HepG2 (cell line): ENCODE measurements at regions not wholly inside any gene's neighbourhood (a gene's known extent, or its start where the extent isn't known, plus 50 kb on each side); places are given as distances from the start of the nearest gene placed in this dataset.

Experiments used
- ATAC-seq: fragments of 200-7000 bp; cut with Tn5 transposase; 3 replicates; pipeline ENCODE4 v1.9.1; 2020; ENCODE audit warnings: mild to moderate bottlenecking, moderate library complexity
- BruUV-seq: library from RNA; stranded (reverse); fragments of 400-500 nt; replicated peaks from 2 replicates; lab custom pipeline; 2021; lab: Mats Ljungman, UMichigan
- CTCF ChIA-PET: fragments of 300-600 bp; formaldehyde crosslinking; extraction: SDS; loops from one replicate; lab custom pipeline; 2021; ENCODE audit warnings: low total read pairs, inconsistent platforms, low intra/inter-chr PET ratio; lab: Yijun Ruan, JAX
- POLR2A ChIA-PET: fragments of 350-600 bp; sonication (Branson Sonifier 250); formaldehyde crosslinking; loops from one replicate; lab custom pipeline; 2020; ENCODE audit warnings: antibody characterized with exemption, inconsistent platforms; lab: Yijun Ruan, JAX
- DNase-seq: peaks from one replicate; pipeline ENCODE4 v3.0.0-alpha.2; 2015; ENCODE audit warnings: low spot score
- FAIRE-seq: peaks from 3 replicates; lab custom pipeline; 2011; peaks lifted over from hg19 to GRCh38; lab: Jason Lieb, UNC
- H2AFZ ChIP-seq: one replicate; pipeline ENCODE4 v1.6.1; 2011; ENCODE audit warnings: low read length, inconsistent platforms
- H3K27ac ChIP-seq: fragments of 300-600 bp; 3 replicates; pipeline ENCODE4 v1.8.0; 2011; ENCODE audit warnings: mixed run types, mild to moderate bottlenecking, mixed read lengths, low read length, inconsistent platforms; ENCODE audit not compliant: insufficient read depth; ENCODE audit errors: extremely low read length
- H3K27me3 ChIP-seq, 2 experiments: fragments of 200-600 bp in 1 of 2; 2 replicates in 1 of 2; 3 replicates in 1 of 2; pipeline versions ENCODE4 v1.6.0 to v1.8.0; 2011; ENCODE audit warnings: low read length in 2 of 2, mild to moderate bottlenecking in 2 of 2, moderate library complexity in 2 of 2, inconsistent platforms in 1 of 2; ENCODE audit not compliant: insufficient read depth in 2 of 2, control insufficient read depth in 1 of 2
- H3K36me3 ChIP-seq, 2 experiments: fragments of 200-600 bp in 1 of 2; replicated peaks in 1 of 2; 2 replicates in 1 of 2; 3 replicates in 1 of 2; pipeline versions ENCODE4 v1.5.1 to v1.8.0; 2011; ENCODE audit warnings: low read length in 2 of 2, inconsistent platforms in 1 of 2; ENCODE audit not compliant: insufficient read depth in 2 of 2, control insufficient read depth in 1 of 2
- H3K4me1 ChIP-seq: 2 replicates; pipeline ENCODE4 v1.5.1; 2012; ENCODE audit warnings: low read length, inconsistent platforms; ENCODE audit not compliant: insufficient read depth
- H3K4me2 ChIP-seq: 2 replicates; pipeline ENCODE4 v1.6.0; 2011; ENCODE audit warnings: low read depth, low read length, inconsistent platforms
- H3K4me3 ChIP-seq, 3 experiments: fragments of 200-600 bp in 1 of 3; sonication (generic), shearing (Covaris generic) in 1 of 3; replicated peaks in 1 of 3; 2 replicates each; pipeline ENCODE4 v1.5.1; 2011 to 2016; ENCODE audit warnings: low read length in 3 of 3, inconsistent platforms in 2 of 3, low read depth in 2 of 3, mild to moderate bottlenecking in 2 of 3, control low read depth in 1 of 3, mixed read lengths in 1 of 3; ENCODE audit not compliant: insufficient read depth in 1 of 3
- H3K79me2 ChIP-seq: one replicate; pipeline ENCODE4 v1.6.1; 2011; ENCODE audit warnings: low read length, inconsistent platforms; ENCODE audit not compliant: insufficient read depth
- H3K9ac ChIP-seq: 2 replicates; pipeline ENCODE4 v1.6.0; 2011; ENCODE audit warnings: mild to moderate bottlenecking, low read depth, low read length, inconsistent platforms; ENCODE audit not compliant: insufficient read depth
- H3K9me3 ChIP-seq: 2 replicates; pipeline ENCODE4 v1.5.1; 2012; ENCODE audit warnings: mild to moderate bottlenecking, low read length
- H4K20me1 ChIP-seq: 2 replicates; pipeline ENCODE4 v1.6.0; 2011; ENCODE audit warnings: inconsistent platforms, mild to moderate bottlenecking, low read length, moderate library complexity; ENCODE audit not compliant: insufficient read depth
- ELF4 ChIP-seq: sonication (generic); formaldehyde crosslinking; IDR thresholded peaks from 2 replicates; pipeline ENCODE4 v1.5.0; 2020; ENCODE audit warnings: missing genetic modification reagents, mild to moderate bottlenecking, moderate library complexity, borderline replicate concordance
- FOXK1 ChIP-seq: sonication (generic); formaldehyde crosslinking; IDR thresholded peaks from 2 replicates; pipeline ENCODE4 v1.4.0; 2020; ENCODE audit warnings: low read depth, missing genetic modification reagents, borderline replicate concordance
- HNRNPH1 ChIP-seq: fragments of 200-400 bp; formaldehyde crosslinking; optimal IDR thresholded peaks from 2 replicates; pipeline ENCODE3; 2017; ENCODE audit warnings: mild to moderate bottlenecking, low read depth, low read length
- SNAI1 ChIP-seq: sonication (generic); formaldehyde crosslinking; IDR thresholded peaks from 2 replicates; pipeline ENCODE4 v1.5.0; 2020; ENCODE audit warnings: mild to moderate bottlenecking, missing genetic modification reagents, borderline replicate concordance
- SNAPC4 ChIP-seq: sonication (generic); formaldehyde crosslinking; IDR thresholded peaks from 2 replicates; pipeline ENCODE4 v1.4.0; 2020; ENCODE audit warnings: mild to moderate bottlenecking, missing genetic modification reagents
- TCF12 ChIP-seq, 2 experiments: fragments of 450-650 bp in 1 of 2; sonication (generic) in 1 of 2; formaldehyde crosslinking in 1 of 2; IDR thresholded peaks; 2 replicates each; pipeline versions ENCODE4 v1.6.1 to v1.8.0; 2017 to 2022; ENCODE audit warnings: antibody characterized with exemption in 1 of 2, mild to moderate bottlenecking in 1 of 2, missing genetic modification reagents in 1 of 2, moderate library complexity in 1 of 2
- TFE3 ChIP-seq: IDR thresholded peaks from 2 replicates; pipeline ENCODE4 v1.6.1; 2016
- ZNF235 ChIP-seq: sonication (generic); formaldehyde crosslinking; IDR thresholded peaks from 2 replicates; pipeline ENCODE4 v1.8.1; 2023; ENCODE audit warnings: mild to moderate bottlenecking, missing genetic modification reagents, borderline replicate concordance
- ZNF337 ChIP-seq: sonication (generic); formaldehyde crosslinking; IDR thresholded peaks from 2 replicates; pipeline ENCODE4 v1.5.1; 2020; ENCODE audit warnings: missing genetic modification reagents, low read depth, mild to moderate bottlenecking, borderline replicate concordance
- ZSCAN30 ChIP-seq: sonication (generic); formaldehyde crosslinking; IDR thresholded peaks from 2 replicates; pipeline ENCODE4 v1.5.0; 2020; ENCODE audit warnings: mild to moderate bottlenecking, missing genetic modification reagents
- WGBS: methylation state at CpG from one replicate; pipeline ENCODE4 v1.1.6; 2017; ENCODE audit warnings: low lambda C conversion rate; 5-methylcytosine and 5-hydroxymethylcytosine counted together
- in situ Hi-C: cut with HindIII; loops from 2 replicates; pipeline ENCODE4 v1.10.0; 2017; ENCODE audit warnings: low pct_unique_long_range_greater_than_20kb; ENCODE audit not compliant: extremely low pct_ligation_motif_present
- intact Hi-C: fragments of 100-400 bp; cut with micrococcal nuclease; formaldehyde crosslinking; loops from one replicate; pipeline ENCODE4 v1.10.0; 2022; ENCODE audit not compliant: unreplicated experiment
- TF ChIP-seq, protein P1 (sequence below): IDR thresholded peaks from 2 replicates; pipeline ENCODE4 v1.6.1; 2016; ENCODE audit warnings: low read depth, control low read depth

GRCh38 chr6:157763129-157763903 lies 59.7 kb upstream of the SNX9 start (continued):
- peak; percentile 73 for TF ChIP-seq TFE3 (CRISPR knock-in tag)
- peak; percentile 46; the same call in 1 of the 2 replicates for TF ChIP-seq FOXK1 (CRISPR knock-in tag)
- TF ChIP-seq, all 625 proteins: peak for 170

GRCh38 chr6:157763904-157764177 lies 59.2 kb upstream of the SNX9 start:
- in situ Hi-C loops = no loop called here
- no TSS peak for BruUV-seq
- POLR2A ChIA-PET = interaction anchor here (1.1 to 1.7 kb wide), 4 partner anchors 31 to 441 kb away, joined by 4 to 12 read pairs (median 6); partner anchors contain the start of gene TMEM242
- peaks cover 0 to 11% of the 10 kb centered on the region in 2 experiments; a peak in 3 of 5 replicates for H3K27me3 ChIP-seq
- H3K4me2 ChIP-seq = peak overlapping the region; percentile 95
- H3K4me3 ChIP-seq = peak overlapping the region in 1 of 3 experiments; percentile 66; a peak in 1 of 6 replicates
- no peaks in the 10 kb centered on the region for H3K36me3 ChIP-seq
- ATAC-seq = no peak; the same call in 2 of the 3 replicates
- whole genome bisulfite sequencing = 28% methylated on average over 3 of the region's 3 CpGs
- no peak for DNase-seq
- TF ChIP-seq ZNF235 (CRISPR knock-in tag) = 0 out of 2 replicates have a peak, but pooled peaks have one; percentile 32
- TF ChIP-seq SNAI1 = 0 out of 2 replicates have a peak, but pooled peaks have one; percentile 72
- TF ChIP-seq SNAPC4 (CRISPR knock-in tag) = peak; percentile 21; the same call in 1 of the 2 replicates
- TF ChIP-seq TCF12 (IDR thresholded peaks at IDR 0.05) = no peak
- 0 out of 2 replicates have a peak, but pooled peaks have one; percentile 21 for TF ChIP-seq TCF12 (CRISPR knock-in tag; IDR thresholded peaks at IDR 0.05)
- 0 out of 2 replicates have a peak, but pooled peaks have one; percentile 34 for TF ChIP-seq ZNF337 (CRISPR knock-in tag)
- peak; percentile 78; the same call in 1 of the 2 replicates for TF ChIP-seq ELF4 (CRISPR knock-in tag)
- TF ChIP-seq, protein P1, sequence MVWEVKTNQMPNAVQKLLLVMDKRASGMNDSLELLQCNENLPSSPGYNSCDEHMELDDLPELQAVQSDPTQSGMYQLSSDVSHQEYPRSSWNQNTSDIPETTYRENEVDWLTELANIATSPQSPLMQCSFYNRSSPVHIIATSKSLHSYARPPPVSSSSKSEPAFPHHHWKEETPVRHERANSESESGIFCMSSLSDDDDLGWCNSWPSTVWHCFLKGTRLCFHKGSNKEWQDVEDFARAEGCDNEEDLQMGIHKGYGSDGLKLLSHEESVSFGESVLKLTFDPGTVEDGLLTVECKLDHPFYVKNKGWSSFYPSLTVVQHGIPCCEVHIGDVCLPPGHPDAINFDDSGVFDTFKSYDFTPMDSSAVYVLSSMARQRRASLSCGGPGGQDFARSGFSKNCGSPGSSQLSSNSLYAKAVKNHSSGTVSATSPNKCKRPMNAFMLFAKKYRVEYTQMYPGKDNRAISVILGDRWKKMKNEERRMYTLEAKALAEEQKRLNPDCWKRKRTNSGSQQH (CRISPR knock-in tag) = 0 out of 2 replicates have a peak, but pooled peaks have one; percentile 32
- TF ChIP-seq ZSCAN30 = no peak
- TF ChIP-seq HNRNPH1 = no peak
- no peaks in the 10 kb centered on the region for H4K20me1 ChIP-seq
- CTCF ChIA-PET = no interaction called here
- no peaks in the 10 kb centered on the region for H3K79me2 ChIP-seq
- peaks cover 55% of the 10 kb centered on the region for H3K4me1 ChIP-seq
- intact Hi-C loops = loop anchor here (5.0 kb wide), 1 partner anchor 37 kb away; no protein-coding TSS in a partner anchor
- H3K9ac ChIP-seq = no peak overlapping the region
- H3K27ac ChIP-seq = no peak overlapping the region
- H3K9me3 ChIP-seq = no peaks in the 10 kb centered on the region
- no peak for FAIRE-seq
- H2AFZ ChIP-seq = no peak overlapping the region
